GM18508 (cell line): ENCODE measurements at regions not wholly inside any gene's neighbourhood (a gene's known extent, or its start where the extent isn't known, plus 50 kb on each side); places are given as distances from the start of the nearest gene placed in this dataset.

ENCODE experiments used
- ATAC-seq: cut with Tn5 transposase; IDR thresholded peaks from one replicate; pipeline ENCODE4 v1.9.1; 2021; ENCODE audit warnings: moderate number of reproducible peaks; ENCODE audit not compliant: insufficient read depth, unreplicated experiment

DNA sequence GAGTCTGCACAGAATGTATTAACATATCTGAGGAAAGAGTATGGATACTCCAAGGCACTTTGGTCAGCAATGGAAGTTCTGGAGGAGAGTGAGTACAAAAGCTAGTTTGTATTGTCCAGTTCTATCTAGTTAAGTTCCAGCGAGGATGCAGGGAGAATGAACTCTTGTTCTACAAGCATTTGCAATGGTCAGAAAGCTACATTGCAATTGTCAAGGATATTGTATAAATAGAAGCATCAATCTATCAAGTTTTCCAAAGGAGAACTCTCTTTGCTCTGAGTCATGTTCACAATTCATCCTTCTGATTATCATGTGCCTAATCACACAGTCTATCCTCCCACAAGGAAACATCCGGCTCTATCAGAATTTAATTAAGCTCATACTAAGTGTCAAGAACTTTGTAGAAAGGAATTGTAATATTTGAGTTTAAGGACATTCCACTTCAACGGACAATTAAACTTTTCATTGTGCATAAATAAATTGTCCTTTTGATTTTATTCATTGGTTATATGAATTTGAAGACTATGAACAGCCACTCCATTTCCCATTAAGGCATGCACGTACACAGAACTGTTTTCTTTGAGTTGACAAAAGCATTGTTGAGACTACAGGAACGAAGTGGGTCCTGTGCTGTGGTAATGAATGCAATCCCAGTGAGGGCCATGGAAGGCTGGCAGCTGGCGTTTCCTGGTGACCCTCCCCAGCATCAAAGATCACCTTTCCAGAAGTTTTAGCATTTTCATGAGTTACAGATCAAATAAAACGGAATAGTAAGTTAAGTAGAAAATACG, 973.5 kb upstream of the GOT2 start:
- ATAC-seq, result no peak

DNA sequence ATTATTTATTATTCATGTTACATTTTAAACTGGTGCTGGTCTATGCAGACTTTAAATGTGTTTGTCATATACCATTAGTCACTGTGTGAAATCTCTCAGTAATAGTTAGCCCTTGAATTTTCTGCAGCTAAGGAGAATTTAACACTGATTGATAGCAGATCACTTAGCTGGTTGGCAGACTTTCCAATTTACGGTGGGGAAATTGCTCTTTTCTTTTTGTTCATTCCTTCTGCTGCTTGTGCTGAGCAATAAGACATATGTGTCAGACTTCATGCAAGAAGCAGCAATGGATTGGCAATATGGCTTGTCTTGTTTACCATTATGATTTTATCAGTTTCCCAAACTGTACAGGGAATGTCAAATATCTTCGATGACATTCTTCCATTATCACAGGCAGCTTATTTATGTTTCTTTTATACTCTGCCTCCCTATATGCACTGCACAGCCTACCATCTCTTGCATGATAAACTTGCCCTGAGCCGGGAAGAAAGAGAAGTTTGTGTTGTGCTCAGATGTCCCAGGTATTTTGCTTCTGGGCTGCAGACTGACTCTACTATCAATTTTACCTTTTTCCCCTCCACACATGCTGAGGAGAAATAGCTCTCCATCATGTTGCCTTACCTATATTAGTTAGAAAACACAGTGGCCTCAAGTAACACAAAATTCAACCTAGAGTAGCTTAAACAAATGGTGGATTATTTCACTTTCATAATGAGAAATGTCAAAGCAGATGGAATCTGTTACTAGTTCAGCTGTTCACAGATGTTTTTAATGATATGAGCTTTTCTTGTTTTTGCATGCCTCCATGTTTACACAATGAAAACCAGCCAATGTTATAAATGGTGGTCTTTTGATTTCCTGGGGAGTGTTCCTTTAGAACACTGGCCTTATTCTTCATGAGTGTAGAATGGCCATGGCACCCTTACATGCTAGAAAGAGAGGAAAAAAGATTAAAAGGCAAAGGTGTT, 968.1 kb upstream of the GOT2 start:
- ATAC-seq, result no peak

DNA sequence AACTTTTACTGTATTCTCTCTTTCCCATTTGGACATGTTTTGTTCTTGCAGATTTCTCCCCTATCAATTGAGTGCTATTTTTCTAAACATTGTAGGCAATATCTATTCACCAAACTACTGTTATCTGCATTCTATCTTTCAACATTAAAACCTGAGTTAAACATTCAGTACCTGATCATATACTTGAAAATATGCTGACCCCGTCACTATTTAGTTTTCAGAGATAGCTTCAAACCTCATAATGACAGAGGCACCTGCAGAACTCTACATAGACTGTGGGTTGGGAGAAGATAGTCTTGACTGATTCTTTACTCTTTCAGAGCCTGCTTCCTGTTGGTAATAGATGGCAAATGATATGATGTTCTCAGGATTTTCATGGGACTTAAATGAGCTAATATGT, 965.7 kb upstream of the GOT2 start:
- no peak for ATAC-seq

DNA sequence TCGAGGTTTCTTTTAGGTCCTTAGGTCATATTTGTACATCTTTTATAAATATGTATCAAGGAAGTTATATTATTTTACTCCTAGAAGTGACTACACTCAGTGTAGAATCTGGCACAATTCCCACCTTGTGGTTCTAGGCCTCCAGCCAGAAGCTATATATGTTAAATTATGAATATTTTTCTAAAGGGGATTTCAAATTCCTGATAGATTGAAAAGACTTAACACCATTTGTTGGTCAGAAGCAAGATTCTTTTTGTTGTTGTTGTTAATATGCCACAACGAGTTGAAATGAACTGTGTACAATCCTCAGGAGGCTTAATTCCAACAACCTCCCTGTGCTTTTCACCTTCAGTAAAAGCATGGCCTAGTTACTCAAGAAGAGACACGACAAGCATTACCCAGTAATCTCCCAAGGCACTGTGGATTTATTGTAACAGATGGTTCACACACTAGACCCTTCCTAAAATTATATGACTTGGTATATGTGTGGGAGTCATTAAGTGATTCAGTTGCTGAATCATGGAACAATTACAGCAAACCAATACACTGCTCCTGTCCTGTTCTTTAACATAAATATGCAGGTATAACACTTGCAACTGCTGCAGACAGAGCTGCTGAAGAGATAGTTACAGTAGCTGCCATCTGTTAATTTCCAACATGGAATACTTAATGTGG, 964.4 kb upstream of the GOT2 start:
- ATAC-seq, result no peak

DNA sequence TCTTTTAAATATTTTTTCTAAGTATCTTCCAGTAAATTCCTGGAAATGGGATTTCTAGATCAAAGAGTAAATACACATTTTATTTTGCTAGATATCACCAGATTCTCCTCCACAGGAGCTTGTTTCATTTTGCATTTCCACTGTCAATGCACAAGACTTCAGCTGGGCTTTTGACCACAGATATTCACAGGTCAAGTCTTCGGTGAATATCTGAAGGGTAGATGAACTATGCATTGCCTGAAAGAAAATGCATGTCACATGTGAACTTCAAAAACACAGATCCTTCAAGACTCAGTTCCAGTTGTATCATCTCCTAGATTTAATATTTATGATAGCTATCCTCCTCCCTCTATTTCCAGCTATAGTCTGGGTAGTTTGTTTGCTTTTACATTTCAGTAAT, 963.6 kb upstream of the GOT2 start:
- ATAC-seq, result no peak

DNA sequence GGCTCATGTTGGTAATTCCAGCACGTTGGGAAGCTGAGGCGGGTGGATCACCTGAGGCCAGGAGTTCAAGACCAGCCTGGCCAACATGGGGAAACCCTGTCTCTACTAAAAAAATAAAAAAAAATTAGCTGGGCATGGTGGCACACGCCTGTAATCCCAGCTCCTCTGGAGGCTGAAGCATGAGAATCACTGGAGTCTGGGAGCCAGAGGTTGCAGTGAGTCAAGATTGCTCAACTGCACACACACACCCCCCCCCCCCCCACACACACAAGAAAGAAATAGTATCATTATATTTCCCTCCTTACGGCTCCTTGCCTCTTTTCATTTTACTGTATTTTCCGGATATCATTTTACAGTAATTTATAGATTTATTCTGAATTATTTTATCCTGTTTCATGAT, 963.1 kb upstream of the GOT2 start:
- ATAC-seq, result no peak

DNA sequence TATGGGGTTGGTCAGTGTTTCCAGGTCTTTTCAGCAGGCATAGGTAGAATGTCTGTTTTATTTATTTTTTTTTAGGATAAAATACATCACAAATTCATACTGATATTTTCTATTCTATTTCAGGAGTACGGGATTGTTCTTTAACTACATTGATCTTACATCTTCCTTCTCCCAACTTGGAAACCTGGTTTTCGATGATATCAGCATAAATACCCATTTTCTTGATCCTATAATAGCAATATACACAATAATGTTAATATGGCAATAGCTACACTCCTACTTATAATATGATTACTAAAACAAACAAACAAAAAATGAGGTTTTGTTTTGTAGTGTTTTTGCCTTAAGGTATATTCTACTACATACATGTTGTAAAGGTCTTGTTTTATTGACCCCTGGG, 962.4 kb upstream of the GOT2 start:
- ATAC-seq, result no peak

DNA sequence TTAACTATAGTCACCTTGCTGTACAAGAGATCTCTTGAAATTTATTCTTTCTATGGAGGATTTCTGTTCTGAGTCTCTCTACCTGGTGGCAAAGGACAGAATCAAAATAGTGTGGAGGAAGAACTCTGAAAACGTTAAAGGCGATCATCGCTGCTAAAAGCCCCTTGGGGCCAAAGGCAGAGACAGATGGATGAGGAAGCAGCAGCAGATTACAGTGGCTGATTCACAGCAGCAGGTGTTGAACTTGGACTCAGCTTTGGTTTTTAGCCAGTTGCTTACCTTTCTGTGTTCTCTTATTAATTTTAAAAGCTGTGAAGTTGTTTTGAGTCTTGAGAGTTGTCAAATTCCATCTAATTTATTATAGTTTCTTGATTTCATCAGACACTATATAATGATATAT, 956.1 kb upstream of the GOT2 start:
- no peak for ATAC-seq

DNA sequence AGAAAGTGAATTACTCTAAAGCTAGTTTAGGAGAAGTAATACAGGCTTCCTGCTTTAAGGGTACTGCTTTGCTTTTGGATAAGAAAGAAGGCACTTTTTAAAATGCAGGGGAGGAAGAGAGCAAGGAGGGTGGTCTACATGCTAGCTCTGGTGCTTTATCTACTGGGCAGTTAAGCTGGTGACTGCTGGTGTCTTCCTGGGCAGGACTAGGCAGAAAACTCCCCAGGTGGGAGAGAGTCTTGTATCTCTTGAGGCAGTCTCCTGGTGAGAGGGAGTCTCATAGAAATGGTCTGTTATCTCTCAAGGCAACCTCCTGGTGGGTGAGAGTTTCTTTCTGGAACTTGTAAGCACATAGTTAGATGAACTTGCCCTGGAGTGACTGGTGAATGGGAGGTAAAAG, 953.9 kb upstream of the GOT2 start:
- ATAC-seq, result no peak

DNA sequence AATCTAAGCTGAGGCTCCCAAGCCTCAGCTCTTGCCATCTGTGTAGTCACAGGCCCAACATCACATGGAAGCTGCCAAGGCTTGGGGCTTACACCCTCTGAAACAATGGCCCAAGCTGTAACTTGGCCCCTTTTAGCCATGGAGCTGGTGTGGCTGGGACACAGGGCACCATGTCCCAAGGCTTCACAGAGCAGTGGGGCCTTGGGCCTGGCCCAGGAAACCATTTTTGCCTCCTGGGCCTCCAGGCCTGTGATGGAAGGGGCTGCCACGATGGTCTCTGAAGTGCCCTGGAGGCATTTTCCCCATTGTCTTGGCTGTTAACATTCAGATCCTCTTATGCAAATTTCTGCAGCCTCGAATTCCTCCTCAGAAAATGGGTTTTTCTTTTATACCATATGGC, 952.3 kb upstream of the GOT2 start:
- no peak for ATAC-seq

DNA sequence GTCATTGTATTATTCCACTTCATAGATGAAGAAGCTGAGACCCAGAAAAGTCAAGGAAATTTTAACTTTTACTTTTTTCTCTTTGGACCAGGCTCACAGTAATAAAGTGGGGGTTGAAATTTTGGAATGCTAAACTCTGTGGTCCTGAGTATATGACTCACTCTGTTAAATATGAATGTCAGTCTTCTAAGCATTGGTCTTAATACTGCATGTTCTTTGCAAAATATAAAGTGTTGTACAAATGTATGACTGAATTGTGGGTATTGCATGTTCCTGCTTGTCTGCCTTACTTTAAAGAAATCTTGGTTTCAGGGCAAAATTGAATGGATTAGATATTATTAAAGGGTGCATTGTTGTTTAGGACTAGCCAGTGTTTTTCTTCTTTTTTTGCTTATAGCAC, 950.8 kb upstream of the GOT2 start:
- ATAC-seq, result no peak

DNA sequence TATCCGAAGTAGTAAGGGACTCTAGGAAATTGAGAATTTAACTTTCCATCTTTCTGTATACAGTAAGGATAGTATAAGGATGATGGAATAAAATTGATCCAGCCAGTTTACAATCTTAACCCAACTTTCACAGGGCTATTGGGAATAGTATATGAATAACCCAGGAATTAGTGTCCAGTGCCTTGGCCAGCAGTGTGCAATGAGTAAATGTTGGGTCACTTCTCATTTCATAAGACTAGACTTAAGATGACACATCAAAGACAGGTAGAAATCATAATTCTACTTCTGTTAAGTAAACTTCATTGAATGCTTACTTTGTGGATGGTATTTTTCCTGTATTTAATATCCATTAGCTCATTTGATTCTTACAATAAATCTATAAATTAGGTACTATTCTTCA, 949.6 kb upstream of the GOT2 start:
- no peak for ATAC-seq

DNA sequence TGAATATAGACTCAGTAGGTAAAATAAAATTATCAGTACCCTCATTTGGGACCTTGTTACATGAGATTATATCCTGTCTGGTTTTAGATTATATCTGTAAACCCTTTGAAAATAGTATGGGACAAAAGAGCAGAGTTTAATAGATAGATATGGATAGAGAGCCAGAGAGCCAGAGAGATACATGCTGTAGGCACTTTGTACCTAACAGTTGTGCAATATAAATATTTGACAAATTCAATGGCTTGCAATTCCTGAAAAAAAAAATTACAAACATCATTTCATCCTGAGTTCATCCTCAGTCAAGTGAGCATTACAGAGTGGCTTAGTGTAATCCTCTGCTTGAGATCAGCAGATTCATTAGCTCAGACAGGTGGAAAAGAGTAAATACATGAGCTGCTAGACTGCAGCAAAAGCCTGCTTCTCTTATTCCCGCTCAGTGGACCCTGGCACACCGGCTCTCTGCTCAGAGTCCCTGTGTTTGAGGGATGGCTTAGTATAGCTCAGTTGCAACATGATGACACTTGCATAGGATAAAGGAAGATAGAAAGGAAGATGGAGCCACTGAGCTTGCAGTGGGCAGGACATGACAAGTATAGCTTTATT, 931.6 kb upstream of the GOT2 start:
- no peak for ATAC-seq

DNA sequence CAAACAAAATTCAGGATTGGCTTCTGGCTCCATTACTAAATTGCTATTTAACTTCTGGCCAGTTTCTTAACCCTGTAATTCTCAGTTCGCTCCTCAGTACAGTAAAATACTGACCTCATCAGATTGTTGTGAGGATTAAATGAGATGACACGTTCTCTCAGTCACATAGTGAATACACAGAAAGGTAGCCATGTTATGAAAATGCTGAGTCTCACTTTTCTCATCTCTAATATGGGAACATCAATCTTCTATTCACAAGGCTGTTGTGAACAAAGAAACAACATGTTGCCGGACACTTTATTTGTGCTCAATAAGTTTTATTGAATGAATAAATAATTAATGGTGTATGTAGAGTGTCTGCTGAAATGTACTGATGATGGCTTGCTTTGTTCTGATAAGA, 924.5 kb upstream of the GOT2 start:
- ATAC-seq, result no peak

DNA sequence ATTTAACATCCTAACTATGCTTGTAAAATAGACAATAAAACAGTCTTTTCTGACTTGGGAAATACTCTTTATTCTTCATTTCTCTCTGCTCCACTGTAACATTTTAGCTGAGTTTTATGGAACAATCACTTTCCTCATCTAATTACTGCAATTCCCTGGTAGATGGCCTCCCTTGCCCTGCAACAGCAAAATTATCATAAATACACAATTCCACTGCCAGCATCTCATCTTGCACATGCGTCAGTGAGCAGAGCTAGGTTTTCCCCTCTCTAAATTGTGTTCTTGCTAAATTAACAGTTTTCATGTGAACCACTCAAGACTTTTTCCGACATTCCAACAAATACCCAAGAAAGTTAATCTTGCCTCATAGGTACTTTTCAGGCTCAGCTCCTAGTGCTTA, 920.9 kb upstream of the GOT2 start:
- ATAC-seq, result no peak

DNA sequence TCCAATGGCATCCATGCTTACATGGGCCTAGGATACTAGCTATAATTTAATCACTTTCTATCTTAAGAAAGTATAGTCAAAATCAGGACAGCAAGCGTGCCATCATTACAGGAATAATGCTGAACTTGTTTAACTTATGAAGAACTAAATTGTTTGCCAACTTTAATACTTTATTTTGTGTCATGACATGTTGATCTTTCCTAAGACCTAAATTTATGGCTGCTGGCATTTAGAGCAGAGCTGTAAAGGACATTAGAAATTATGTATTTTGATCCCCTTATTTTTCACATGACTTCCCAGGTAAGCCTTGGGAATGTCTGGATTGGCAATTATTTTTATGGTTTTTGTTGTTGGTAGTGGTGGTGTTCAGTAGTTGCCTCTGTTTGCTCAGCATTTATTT, 920.3 kb upstream of the GOT2 start:
- no peak for ATAC-seq

DNA sequence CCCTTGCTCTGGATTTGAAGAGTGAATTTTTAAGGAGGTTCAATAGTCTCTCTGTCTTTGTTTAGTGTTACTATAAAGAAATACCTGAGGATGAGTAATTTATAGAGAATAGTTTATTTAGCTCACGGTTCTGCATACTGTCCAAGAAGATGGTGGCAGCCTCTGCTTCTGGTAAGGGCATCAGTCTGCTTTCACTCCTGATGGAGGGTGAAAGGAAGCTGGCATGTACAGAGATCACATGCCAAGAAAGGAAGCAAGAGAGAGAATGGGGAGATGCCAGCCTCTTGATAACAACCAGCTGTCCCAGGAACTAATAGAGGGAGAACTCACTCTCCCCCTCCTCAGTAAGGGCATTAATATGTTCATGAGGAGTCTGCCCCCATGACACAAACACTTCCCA, 917.5 kb upstream of the GOT2 start:
- ATAC-seq, result no peak

DNA sequence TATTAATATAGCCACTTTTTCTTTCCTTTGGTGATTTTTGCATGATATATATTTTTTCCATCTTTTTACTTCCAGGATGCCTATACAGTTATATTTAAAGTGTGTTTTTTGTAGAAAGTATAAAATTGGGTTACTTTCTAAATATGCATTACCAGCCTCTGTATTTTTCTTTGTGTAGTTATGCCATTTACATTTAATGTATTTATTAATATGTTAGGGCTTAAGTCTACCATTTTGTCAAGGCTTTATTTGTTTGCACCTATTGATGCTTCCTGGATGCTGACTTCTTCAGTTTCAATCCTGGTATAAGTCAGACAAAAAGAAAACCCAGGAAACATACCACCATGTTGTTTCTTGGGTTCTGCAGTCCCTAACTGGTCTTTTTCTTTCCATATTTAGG, 911.1 kb upstream of the GOT2 start:
- no peak for ATAC-seq

DNA sequence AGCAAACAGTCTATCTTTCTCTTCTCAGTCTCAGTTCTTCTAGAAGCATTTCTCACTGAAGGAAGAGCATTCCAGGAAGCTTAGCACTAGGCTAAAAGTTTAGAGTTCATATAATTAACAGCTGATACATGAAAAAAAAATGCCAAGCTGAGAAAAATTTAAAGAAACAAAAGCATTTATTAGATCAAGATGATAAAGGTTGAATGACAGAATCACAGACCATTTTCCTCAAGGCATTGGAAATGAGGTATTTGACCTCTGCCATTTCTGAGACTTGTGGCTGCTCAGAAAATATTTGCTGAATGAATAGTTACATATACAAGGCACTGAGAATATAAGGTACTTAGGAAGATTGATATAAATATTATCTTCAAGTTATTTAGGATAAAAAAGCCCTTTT, 901.6 kb upstream of the GOT2 start:
- ATAC-seq, result no peak

DNA sequence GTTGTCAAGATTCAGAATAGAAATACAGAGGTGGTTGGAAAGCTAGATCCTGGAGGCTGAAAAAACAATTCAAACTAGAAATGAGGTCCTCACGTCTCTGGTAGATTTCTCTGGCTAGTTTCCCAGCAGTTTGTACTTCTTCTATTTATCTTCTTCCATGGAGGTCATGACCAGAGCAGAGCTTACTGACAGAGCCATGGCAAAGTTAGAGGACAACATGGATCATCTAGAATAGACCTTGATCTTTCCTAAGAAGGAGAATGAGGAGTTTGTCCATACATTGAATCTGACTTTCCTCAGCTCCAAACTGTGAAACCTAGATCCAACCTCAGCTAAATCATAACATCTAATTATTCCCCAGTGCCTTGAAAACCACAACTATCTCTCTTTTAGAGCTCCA, 900.8 kb upstream of the GOT2 start:
- ATAC-seq, result no peak
